Dedifferentiated amniotic fluid mesenchymal stem cell (primary cell): ENCODE measurements at regions not wholly inside any gene's neighbourhood (a gene's known extent, or its start where the extent isn't known, plus 50 kb on each side); places are given as distances from the start of the nearest gene placed in this dataset.
"Not testable (repeated sequence)": the region's sequence is repeated elsewhere in the genome, so short reads cannot be mapped to it uniquely, and the experiment has no call there.

ENCODE experiments used
- DNase-seq: peaks from one replicate; pipeline ENCODE4 v3.0.0-alpha.2; 2016; ENCODE audit errors: extremely low spot score

- no peak for DNase-seq
Measured at GRCh38 chr14:105931808-105932483, 405.6 kb downstream of the TMEM121 start.

DNA sequence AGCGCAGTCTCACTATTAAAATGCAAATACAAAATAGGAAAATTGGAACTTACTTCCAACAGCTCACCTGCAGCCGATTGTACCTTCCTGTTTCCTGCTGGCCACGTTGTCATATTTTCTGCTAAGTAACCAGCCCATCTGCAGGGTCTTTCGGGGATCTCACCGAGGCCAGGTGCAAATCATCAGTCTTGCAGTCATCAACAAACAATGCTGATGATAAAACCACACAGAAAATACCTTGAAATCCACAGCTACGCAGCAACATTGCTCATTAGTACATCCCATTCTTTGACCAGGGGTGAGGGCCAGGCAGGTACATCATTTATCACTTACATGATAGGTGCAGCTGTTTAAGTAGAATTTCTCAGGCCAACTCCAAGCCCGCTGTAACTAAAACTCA, 406.9 kb downstream of the TMEM121 start:
- DNase-seq, result no peak

DNA sequence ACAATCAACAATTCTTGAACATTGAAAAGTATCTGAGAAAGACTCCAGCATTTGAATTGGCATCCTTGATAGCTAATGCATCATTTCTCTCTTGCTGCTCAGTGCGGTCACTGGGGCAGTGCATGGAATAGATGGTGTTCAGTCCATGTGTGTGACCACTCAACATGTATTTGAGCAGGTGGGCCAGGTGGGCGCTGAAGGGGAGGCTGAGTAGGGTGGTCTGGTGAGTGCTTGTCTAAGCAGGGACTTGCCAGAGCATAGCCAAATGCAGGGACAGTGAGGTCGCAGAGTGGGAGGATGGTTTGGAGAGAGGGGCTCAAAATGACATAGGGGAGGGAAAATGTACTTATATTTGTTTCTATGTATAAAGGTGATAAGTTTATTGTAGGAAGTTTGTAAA, 409.0 kb downstream of the TMEM121 start:
- DNase-seq, result no peak

- no peak for DNase-seq
Measured at GRCh38 chr14:105937253-105938054, 411.1 kb downstream of the TMEM121 start.

GRCh38 chr14:105938055-105938863, 411.9 kb downstream of the TMEM121 start:
- DNase-seq, result no peak

GRCh38 chr14:105938959-105939358, 412.6 kb downstream of the TMEM121 start:
- DNase-seq, result no peak

- DNase-seq, result no peak
Measured at GRCh38 chr14:105939810-105940508, 413.6 kb downstream of the TMEM121 start.

DNA sequence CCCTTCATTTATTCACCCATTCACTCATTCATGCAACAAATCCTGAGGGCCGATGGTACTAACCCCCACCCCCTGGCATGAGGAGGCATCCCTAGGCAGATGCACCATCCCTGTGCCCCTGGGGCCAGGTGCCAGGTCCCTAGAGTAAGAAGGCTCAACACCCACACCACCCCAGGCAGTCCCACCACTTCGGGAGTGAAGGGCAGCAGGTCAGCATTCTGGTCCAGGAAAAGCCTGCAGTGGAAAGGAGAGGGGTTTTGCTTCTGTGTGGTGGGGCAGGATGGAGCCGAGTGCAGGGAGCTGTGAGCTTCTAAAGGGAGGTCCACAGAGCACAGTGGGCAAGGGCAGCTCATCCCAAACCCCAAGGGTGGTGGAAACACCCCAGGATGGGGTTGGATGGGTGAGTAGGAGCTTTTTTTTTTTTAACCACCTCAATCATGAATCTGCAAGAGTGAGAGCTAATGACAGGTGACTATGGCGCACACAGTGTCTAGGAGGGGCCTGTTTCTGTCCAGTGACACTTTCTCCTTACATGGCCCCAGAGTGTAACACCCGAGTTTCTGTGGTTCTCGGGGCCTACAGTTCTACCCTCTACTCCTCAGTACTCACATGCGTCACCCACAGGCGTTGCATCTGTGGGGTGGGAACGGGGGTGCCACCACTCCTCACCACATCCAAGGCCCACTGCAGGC, 414.3 kb downstream of the TMEM121 start:
- no peak for DNase-seq

DNA sequence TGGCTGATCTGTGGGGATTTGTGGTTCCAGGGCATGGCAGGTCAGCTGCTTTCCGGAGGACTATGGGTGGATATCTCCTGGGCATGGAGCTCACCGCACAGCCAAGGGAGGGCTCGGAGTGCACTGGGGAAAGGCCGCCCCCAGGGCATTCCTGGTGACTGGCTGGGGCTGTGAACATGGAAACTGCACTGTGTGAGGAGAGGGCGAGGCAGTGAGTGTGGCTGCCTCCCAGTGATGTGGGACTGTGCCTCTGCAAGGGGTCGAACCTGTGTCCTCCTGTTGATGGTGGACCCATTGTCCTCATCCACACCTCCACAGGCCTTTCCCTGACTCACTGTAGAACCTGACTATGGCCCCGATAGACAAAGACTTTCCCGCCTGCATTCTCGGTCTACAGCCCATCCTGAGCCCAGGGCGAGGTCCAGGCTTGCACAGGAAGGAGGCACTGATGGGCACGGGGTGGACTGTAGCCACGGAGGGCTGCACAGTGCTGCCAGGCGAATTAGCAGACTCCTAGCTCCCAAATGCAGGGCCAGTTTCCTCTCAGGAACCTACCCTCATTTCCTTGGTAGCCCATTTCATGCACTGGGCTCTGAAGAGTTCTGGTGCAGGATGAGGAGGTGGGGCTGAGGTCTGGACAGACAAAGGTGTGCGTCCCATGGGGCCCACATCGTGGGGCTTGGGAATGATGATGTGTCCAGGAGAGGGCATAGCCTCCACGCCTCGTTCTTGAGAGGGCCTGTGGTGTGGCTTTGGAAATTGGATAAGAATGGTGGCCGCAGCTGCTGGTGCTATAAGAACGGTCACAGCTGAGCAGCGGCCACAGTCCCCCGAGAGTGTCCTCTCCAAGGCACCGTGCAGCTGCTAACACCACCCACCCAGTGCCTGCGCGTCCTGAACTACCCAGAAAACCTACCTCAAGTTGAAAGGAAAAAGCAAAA, 415.1 kb downstream of the TMEM121 start:
- DNase-seq, result no peak

DNA sequence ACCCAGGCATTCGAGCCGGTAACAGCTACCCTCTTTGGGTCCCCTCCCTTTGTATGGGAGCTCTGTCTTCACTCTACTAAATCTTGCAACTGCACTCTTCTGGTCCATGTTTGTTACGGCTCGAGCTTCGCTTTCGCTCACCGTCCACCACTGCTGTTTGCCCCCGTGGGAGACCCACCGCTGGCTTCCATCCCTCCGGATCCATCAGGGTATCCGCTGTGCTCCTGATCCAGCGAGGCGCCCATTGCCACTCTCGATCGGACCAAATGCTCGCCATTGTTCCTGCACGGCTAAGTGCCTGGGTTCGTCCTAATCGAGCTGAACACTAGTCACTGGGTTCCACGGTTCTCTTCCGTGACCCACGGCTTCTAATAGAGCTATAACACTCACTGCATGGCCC, 416.3 kb downstream of the TMEM121 start:
- not testable (repeated sequence) for DNase-seq

GRCh38 chr14:105943973-105944602, 417.7 kb downstream of the TMEM121 start:
- no peak for DNase-seq

GRCh38 chr14:105944632-105945610, 418.5 kb downstream of the TMEM121 start:
- DNase-seq, result no peak

DNA sequence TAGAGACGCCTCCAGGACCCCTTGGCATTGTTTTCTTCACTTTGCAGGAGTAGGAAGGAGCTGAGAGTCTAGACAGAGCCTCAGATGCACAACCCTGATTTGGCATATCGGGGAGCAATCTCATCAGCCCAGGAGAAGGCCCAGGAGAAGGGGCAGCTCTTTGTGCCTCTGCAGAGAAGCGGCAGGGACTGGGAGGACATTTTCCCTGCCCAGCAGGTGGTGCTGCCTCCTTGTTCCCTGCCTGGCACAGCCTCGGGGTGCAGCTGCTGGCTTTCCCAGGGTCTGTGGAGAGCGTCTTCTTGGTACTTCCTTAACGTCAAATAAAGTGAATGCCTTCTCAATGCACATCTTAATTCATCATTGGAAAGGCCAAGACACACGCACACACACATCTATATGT, 419.5 kb downstream of the TMEM121 start:
- no peak for DNase-seq

GRCh38 chr14:105947599-105947998, 421.2 kb downstream of the TMEM121 start:
- DNase-seq, result no peak

DNA sequence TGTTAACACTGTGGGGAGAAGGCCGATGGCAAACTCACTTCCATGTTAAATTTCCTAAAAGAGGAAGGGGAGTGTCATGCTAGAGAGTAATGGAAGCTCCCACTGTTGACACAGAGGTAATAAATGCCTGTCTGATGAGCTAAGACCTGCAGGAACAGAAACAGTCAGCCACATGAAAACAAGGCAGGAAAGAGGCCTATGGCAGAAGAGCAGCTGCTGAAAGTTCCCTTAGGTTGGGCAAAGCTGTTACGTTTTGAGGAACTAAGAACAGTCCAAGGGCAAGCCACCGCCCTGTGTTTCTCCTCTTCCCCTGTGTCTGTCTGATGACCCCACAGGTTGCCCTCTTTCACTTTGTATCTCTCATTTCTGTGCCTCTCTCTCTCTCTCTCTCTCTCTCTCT, 422.6 kb downstream of the TMEM121 start:
- not testable (repeated sequence) for DNase-seq

DNA sequence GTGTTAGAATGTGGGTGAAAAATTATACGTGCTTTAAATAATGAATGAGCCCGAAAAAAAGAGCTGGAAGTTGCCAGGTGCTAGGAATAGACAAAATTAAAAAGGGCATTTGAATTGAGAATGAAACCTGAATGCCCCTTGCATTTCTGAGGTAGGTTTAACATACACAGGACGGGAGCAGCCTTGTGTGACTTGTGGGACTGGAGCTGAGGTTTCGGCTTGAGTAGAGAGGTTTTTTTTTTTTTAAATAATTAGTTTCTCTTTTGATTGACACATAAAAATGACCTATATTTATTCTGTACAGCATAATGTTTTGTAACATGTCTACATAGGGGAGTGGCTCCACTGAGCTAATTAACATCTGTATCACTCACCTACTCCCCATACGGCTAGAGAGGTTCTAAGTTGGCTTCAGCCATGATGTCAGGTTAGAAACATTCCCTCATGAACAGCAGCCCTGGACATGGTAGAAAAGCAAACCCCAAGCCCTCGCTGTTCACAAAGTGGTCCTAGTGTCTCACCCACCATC, 424.0 kb downstream of the TMEM121 start:
- DNase-seq, result not testable (repeated sequence)

- no peak for DNase-seq
Measured at GRCh38 chr14:105951399-105951798, 425.0 kb downstream of the TMEM121 start.

DNA sequence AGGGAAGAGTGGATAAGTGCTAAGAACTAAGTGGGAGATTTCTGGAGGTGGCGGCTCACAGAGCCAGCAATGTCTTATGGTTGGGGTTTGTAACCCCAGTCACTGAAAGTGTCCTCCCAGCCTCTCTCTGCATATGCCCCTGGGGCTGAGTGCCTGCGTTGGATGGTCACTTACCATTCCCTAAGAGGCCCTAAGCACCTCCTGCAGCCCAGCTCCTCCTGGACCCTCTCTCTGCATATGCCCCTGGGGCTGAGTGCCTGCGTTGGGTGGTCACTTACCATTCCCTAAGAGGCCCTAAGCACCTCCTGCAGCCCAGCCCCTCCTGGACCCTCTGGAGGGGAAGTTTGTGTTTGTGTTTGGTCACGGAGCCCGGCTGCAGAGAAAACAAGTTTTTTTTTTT, 425.8 kb downstream of the TMEM121 start:
- no peak for DNase-seq
